Endothelial cell (in vitro differentiated cells): ENCODE measurements at regions not wholly inside any gene's neighbourhood (a gene's known extent, or its start where the extent isn't known, plus 50 kb on each side); places are given as distances from the start of the nearest gene placed in this dataset.

Experiments used
- DNase-seq: peaks from one replicate; pipeline ENCODE4 v3.0.0; 2021; ENCODE audit warnings: low spot score
- H3K27ac Mint-ChIP-seq: one replicate; pipeline ENCODE4 v1.8.0; 2021; ENCODE audit warnings: mixed read lengths, inconsistent platforms; ENCODE audit not compliant: unreplicated experiment
- H3K27me3 Mint-ChIP-seq: one replicate; pipeline ENCODE4 v1.8.0; 2021; ENCODE audit warnings: mild to moderate bottlenecking, moderate library complexity, mixed read lengths, inconsistent platforms; ENCODE audit not compliant: unreplicated experiment
- H3K36me3 Mint-ChIP-seq: one replicate; pipeline ENCODE4 v1.8.0; 2021; ENCODE audit warnings: mild to moderate bottlenecking, low read depth, mixed read lengths, inconsistent platforms; ENCODE audit not compliant: unreplicated experiment
- H3K4me1 Mint-ChIP-seq: one replicate; pipeline ENCODE4 v1.8.0; 2021; ENCODE audit warnings: mild to moderate bottlenecking, mixed read lengths, inconsistent platforms; ENCODE audit not compliant: unreplicated experiment
- H3K4me3 Mint-ChIP-seq: one replicate; pipeline ENCODE4 v1.8.0; 2021; ENCODE audit warnings: mild to moderate bottlenecking, mixed read lengths, inconsistent platforms; ENCODE audit not compliant: unreplicated experiment
- H3K9me3 Mint-ChIP-seq: one replicate; pipeline ENCODE4 v1.8.0; 2021; ENCODE audit warnings: mixed read lengths, inconsistent platforms; ENCODE audit not compliant: unreplicated experiment
- CTCF ChIP-seq: fragments of 200-600 bp; sonication (generic); IDR thresholded peaks from one replicate; pipeline ENCODE4 v1.5.0; 2021; ENCODE audit warnings: antibody characterized with exemption; ENCODE audit not compliant: unreplicated experiment

GRCh38 chr1:14377386-14377785 is 221.1 kb upstream of the KAZN start:
- no peak for DNase-seq
- H3K27me3 Mint-ChIP-seq = peaks cover 3% of the 10 kb centered on the region
- no peak overlapping the region for H3K27ac Mint-ChIP-seq
- H3K9me3 Mint-ChIP-seq = no peaks in the 10 kb centered on the region
- no peaks in the 10 kb centered on the region for H3K4me1 Mint-ChIP-seq
- TF ChIP-seq CTCF = no peak
- no peaks in the 10 kb centered on the region for H3K36me3 Mint-ChIP-seq
- no peak overlapping the region for H3K4me3 Mint-ChIP-seq

- H3K27me3 Mint-ChIP-seq = peaks cover 3% of the 10 kb centered on the region
- H3K9me3 Mint-ChIP-seq = no peaks in the 10 kb centered on the region
- H3K4me1 Mint-ChIP-seq = no peaks in the 10 kb centered on the region
- TF ChIP-seq CTCF = no peak
- no peak overlapping the region for H3K4me3 Mint-ChIP-seq
- no peak overlapping the region for H3K27ac Mint-ChIP-seq
- H3K36me3 Mint-ChIP-seq = no peaks in the 10 kb centered on the region
- DNase-seq = no peak
Observed at GRCh38 chr1:14380408-14380807, 218.1 kb upstream of the KAZN start.

- Mint-ChIP-seq H3K4me3 (no peak overlapping the region), H3K27ac (no peak overlapping the region), H3K27me3 (peaks cover 1% of the 10 kb centered on the region), H3K4me1 (no peaks in the 10 kb centered on the region), H3K36me3 (no peaks in the 10 kb centered on the region), H3K9me3 (peaks cover 8% of the 10 kb centered on the region)
- no peak for DNase-seq
- no peak for TF ChIP-seq CTCF
Observed at GRCh38 chr1:14390816-14391215, 207.7 kb upstream of the KAZN start.

GRCh38 chr1:14392161-14392858 is 206.2 kb upstream of the KAZN start:
- TF ChIP-seq CTCF = no peak
- no peak overlapping the region for H3K4me3 Mint-ChIP-seq
- peaks cover 8% of the 10 kb centered on the region for H3K9me3 Mint-ChIP-seq
- no peak for DNase-seq
- no peak overlapping the region for H3K27ac Mint-ChIP-seq
- no peaks in the 10 kb centered on the region for H3K4me1 Mint-ChIP-seq
- peaks cover 1% of the 10 kb centered on the region for H3K27me3 Mint-ChIP-seq
- no peaks in the 10 kb centered on the region for H3K36me3 Mint-ChIP-seq

GRCh38 chr1:14392859-14393365 is 205.6 kb upstream of the KAZN start:
- Mint-ChIP-seq H3K9me3 (peaks cover 8% of the 10 kb centered on the region), H3K27ac (no peak overlapping the region), H3K4me1 (no peaks in the 10 kb centered on the region), H3K4me3 (no peak overlapping the region), H3K27me3 (peaks cover 1% of the 10 kb centered on the region), H3K36me3 (no peaks in the 10 kb centered on the region)
- no peak for DNase-seq
- TF ChIP-seq CTCF = no peak
